ENCODE measurements at regions not wholly inside any gene's neighbourhood (a gene's known extent, or its start where the extent isn't known, plus 50 kb on each side); places are given as distances from the start of the nearest gene placed in this dataset.
"Not testable (repeated sequence)": the region's sequence is repeated elsewhere in the genome, so short reads cannot be mapped to it uniquely, and the experiment has no call there.

- WGBS (ENCODE audit: insufficient coverage), result 88% methylated on average over 1 of the region's 5 CpGs
Observed at GRCh38 chr14:49121246-49121645, 464.9 kb downstream of the RPS29 start.

GRCh38 chr14:49114161-49114893, 471.9 kb downstream of the RPS29 start:
- WGBS (ENCODE audit: insufficient coverage), result 72% methylated on average over 4 of the region's 6 CpGs
- Histone ChIP-seq H3K9me3 (ENCODE audit: control insufficient read depth, insufficient read depth, low read length) (no peaks in the 10 kb centered on the region), H3K4me1 (ENCODE audit: control insufficient read depth, insufficient read depth, low read length) (peaks cover 4% of the 10 kb centered on the region), H3K27me3 (ENCODE audit: control insufficient read depth, insufficient read depth, low read length) (no peaks in the 10 kb centered on the region), H3K4me3 (ENCODE audit: low read depth, low read length) (no peak overlapping the region), H3K36me3 (ENCODE audit: control insufficient read depth, insufficient read depth, low read length) (no peaks in the 10 kb centered on the region), H3K27ac (ENCODE audit: low read depth, low read length) (no peak overlapping the region)
- DNase-seq (ENCODE audit: low read depth in 4 of 6, low spot score in 6 of 6), result no peak

More at GRCh38 chr14:49121246-49121645, 464.9 kb downstream of the RPS29 start:
- no peaks in the 10 kb centered on the region for H3K27me3 ChIP-seq (ENCODE audit: control insufficient read depth, insufficient read depth, low read length)
- H3K36me3 ChIP-seq (ENCODE audit: control insufficient read depth, insufficient read depth, low read length), result no peaks in the 10 kb centered on the region
- H3K4me3 ChIP-seq (ENCODE audit: low read depth, low read length), result no peak overlapping the region
- H3K4me1 ChIP-seq (ENCODE audit: control insufficient read depth, insufficient read depth, low read length), result peaks cover under 1% of the 10 kb centered on the region
- no peaks in the 10 kb centered on the region for H3K9me3 ChIP-seq (ENCODE audit: control insufficient read depth, insufficient read depth, low read length)
- H3K27ac ChIP-seq (ENCODE audit: low read depth, low read length), result no peak overlapping the region
- DNase-seq (ENCODE audit: low read depth in 4 of 6, low spot score in 6 of 6), result no peak

GRCh38 chr14:49106741-49107667, 479.2 kb downstream of the RPS29 start:
- peak in 3 of 6 donors; percentile 31 to 68 (median 45) for DNase-seq (ENCODE audit: low read depth in 4 of 6, low spot score in 6 of 6)
- H3K36me3 ChIP-seq (ENCODE audit: control insufficient read depth, insufficient read depth, low read length), result no peaks in the 10 kb centered on the region
- H3K9me3 ChIP-seq (ENCODE audit: control insufficient read depth, insufficient read depth, low read length), result no peaks in the 10 kb centered on the region
- 22% methylated on average over 5 of the region's 8 CpGs for WGBS (ENCODE audit: insufficient coverage)
- no peaks in the 10 kb centered on the region for H3K4me1 ChIP-seq (ENCODE audit: control insufficient read depth, insufficient read depth, low read length)
- no peak overlapping the region for H3K27ac ChIP-seq (ENCODE audit: low read depth, low read length)
- H3K4me3 ChIP-seq (ENCODE audit: low read depth, low read length), result no peak overlapping the region
- no peaks in the 10 kb centered on the region for H3K27me3 ChIP-seq (ENCODE audit: control insufficient read depth, insufficient read depth, low read length)

GRCh38 chr14:49105956-49106355, 480.2 kb downstream of the RPS29 start:
- Histone ChIP-seq H3K27me3 (ENCODE audit: control insufficient read depth, insufficient read depth, low read length) (no peaks in the 10 kb centered on the region), H3K36me3 (ENCODE audit: control insufficient read depth, insufficient read depth, low read length) (no peaks in the 10 kb centered on the region), H3K9me3 (ENCODE audit: control insufficient read depth, insufficient read depth, low read length) (no peaks in the 10 kb centered on the region), H3K4me3 (ENCODE audit: low read depth, low read length) (no peak overlapping the region), H3K27ac (ENCODE audit: low read depth, low read length) (no peak overlapping the region), H3K4me1 (ENCODE audit: control insufficient read depth, insufficient read depth, low read length) (no peaks in the 10 kb centered on the region)
- DNase-seq (ENCODE audit: low read depth in 4 of 6, low spot score in 6 of 6), result peak in 2 of 6 donors; percentile 17 to 24
- no CpG with 5 or more reads among the region's 1 CpG for WGBS (ENCODE audit: insufficient coverage)

- H3K27me3 ChIP-seq (ENCODE audit: control insufficient read depth, insufficient read depth, low read length), result no peaks in the 10 kb centered on the region
- WGBS (ENCODE audit: insufficient coverage), result no CpG with 5 or more reads among the region's 4 CpGs
Observed at GRCh38 chr14:49105512-49105911, 480.7 kb downstream of the RPS29 start.

GRCh38 chr14:49092345-49092744, 493.8 kb downstream of the RPS29 start:
- DNase-seq (ENCODE audit: low read depth in 4 of 6, low spot score in 6 of 6), result no peak
- Histone ChIP-seq H3K27me3 (ENCODE audit: control insufficient read depth, insufficient read depth, low read length) (no peaks in the 10 kb centered on the region), H3K27ac (ENCODE audit: low read depth, low read length) (no peak overlapping the region), H3K9me3 (ENCODE audit: control insufficient read depth, insufficient read depth, low read length) (no peaks in the 10 kb centered on the region), H3K4me1 (ENCODE audit: control insufficient read depth, insufficient read depth, low read length) (no peaks in the 10 kb centered on the region), H3K36me3 (ENCODE audit: control insufficient read depth, insufficient read depth, low read length) (no peaks in the 10 kb centered on the region), H3K4me3 (ENCODE audit: low read depth, low read length) (no peak overlapping the region)
- WGBS (ENCODE audit: insufficient coverage), result 100% methylated on average over 1 of the region's 1 CpG

More at GRCh38 chr14:49105512-49105911, 480.7 kb downstream of the RPS29 start:
- DNase-seq (ENCODE audit: low read depth in 4 of 6, low spot score in 6 of 6), result no peak
- H3K27ac ChIP-seq (ENCODE audit: low read depth, low read length), result no peak overlapping the region
- H3K36me3 ChIP-seq (ENCODE audit: control insufficient read depth, insufficient read depth, low read length), result no peaks in the 10 kb centered on the region
- H3K9me3 ChIP-seq (ENCODE audit: control insufficient read depth, insufficient read depth, low read length), result no peaks in the 10 kb centered on the region
- H3K4me3 ChIP-seq (ENCODE audit: low read depth, low read length), result no peak overlapping the region
- H3K4me1 ChIP-seq (ENCODE audit: control insufficient read depth, insufficient read depth, low read length), result no peaks in the 10 kb centered on the region

GRCh38 chr14:49089107-49089506, 497.1 kb downstream of the RPS29 start:
- Histone ChIP-seq H3K36me3 (ENCODE audit: control insufficient read depth, insufficient read depth, low read length) (no peaks in the 10 kb centered on the region), H3K9me3 (ENCODE audit: control insufficient read depth, insufficient read depth, low read length) (no peaks in the 10 kb centered on the region), H3K27me3 (ENCODE audit: control insufficient read depth, insufficient read depth, low read length) (no peaks in the 10 kb centered on the region), H3K4me3 (ENCODE audit: low read depth, low read length) (no peak overlapping the region), H3K27ac (ENCODE audit: low read depth, low read length) (no peak overlapping the region), H3K4me1 (ENCODE audit: control insufficient read depth, insufficient read depth, low read length) (no peaks in the 10 kb centered on the region)
- WGBS (ENCODE audit: insufficient coverage), result 50% methylated on average over 1 of the region's 3 CpGs
- DNase-seq (ENCODE audit: low read depth in 4 of 6, low spot score in 6 of 6), result no peak

- not testable (repeated sequence) for H3K27me3 ChIP-seq (ENCODE audit: control insufficient read depth, insufficient read depth, low read length); H3K4me1 ChIP-seq (ENCODE audit: control insufficient read depth, insufficient read depth, low read length); DNase-seq (ENCODE audit: low read depth in 4 of 6, low spot score in 6 of 6); H3K27ac ChIP-seq (ENCODE audit: low read depth, low read length); H3K4me3 ChIP-seq (ENCODE audit: low read depth, low read length); H3K9me3 ChIP-seq (ENCODE audit: control insufficient read depth, insufficient read depth, low read length); H3K36me3 ChIP-seq (ENCODE audit: control insufficient read depth, insufficient read depth, low read length)
Observed at GRCh38 chr14:49073292-49073691, 512.9 kb downstream of the RPS29 start.

GRCh38 chr14:49058511-49058910, 527.7 kb downstream of the RPS29 start:
- H3K9me3 ChIP-seq (ENCODE audit: control insufficient read depth, insufficient read depth, low read length), result no peaks in the 10 kb centered on the region

More at GRCh38 chr14:49058511-49058910, 527.7 kb downstream of the RPS29 start:
- no peak overlapping the region for H3K4me3 ChIP-seq (ENCODE audit: low read depth, low read length)
- H3K27me3 ChIP-seq (ENCODE audit: control insufficient read depth, insufficient read depth, low read length), result no peaks in the 10 kb centered on the region
- WGBS (ENCODE audit: insufficient coverage), result no CpG with 5 or more reads among the region's 1 CpG
- DNase-seq (ENCODE audit: low read depth in 4 of 6, low spot score in 6 of 6), result no peak
- H3K27ac ChIP-seq (ENCODE audit: low read depth, low read length), result no peak overlapping the region
- no peaks in the 10 kb centered on the region for H3K4me1 ChIP-seq (ENCODE audit: control insufficient read depth, insufficient read depth, low read length)
- H3K36me3 ChIP-seq (ENCODE audit: control insufficient read depth, insufficient read depth, low read length), result no peaks in the 10 kb centered on the region
